Thyroid gland (tissue), 4 donors: ENCODE measurements at regions not wholly inside any gene's neighbourhood (a gene's known extent, or its start where the extent isn't known, plus 50 kb on each side); places are given as distances from the start of the nearest gene placed in this dataset.

Experiments used
- CTCF ChIP-seq, 6 experiments: fragments of 200-600 bp in 3 of 6; fragments of 450-650 bp in 3 of 6; sonication (generic) in 3 of 6; IDR thresholded peaks; one replicate each; pipeline ENCODE4 v1.5.1; 2016 to 2019; ENCODE audit warnings: antibody characterized with exemption in 6 of 6, mild to moderate bottlenecking in 2 of 6, inconsistent platforms in 1 of 6, moderate library complexity in 1 of 6
- POLR2A ChIP-seq, 2 donors: fragments of 450-650 bp; IDR thresholded peaks; one replicate each; pipeline ENCODE4 v1.6.1; 2017; ENCODE audit warnings: antibody characterized with exemption in 2 of 2, mild to moderate bottlenecking in 2 of 2, moderate library complexity in 1 of 2

GRCh38 chr7:25066253-25066652 is 58.8 kb downstream of the CYCS start:
- TF ChIP-seq CTCF (IDR thresholded peaks at IDR 0.05) (no peak), POLR2A (IDR thresholded peaks at IDR 0.05) (no peak)
